DND-41 (cell line): ENCODE measurements at regions not wholly inside any gene's neighbourhood (a gene's known extent, or its start where the extent isn't known, plus 50 kb on each side); places are given as distances from the start of the nearest gene placed in this dataset.
"Not testable (repeated sequence)": the region's sequence is repeated elsewhere in the genome, so short reads cannot be mapped to it uniquely, and the experiment has no call there.

Experiments used
- ATAC-seq: fragments of 200-7000 bp; cut with Tn5 transposase; 3 replicates; pipeline ENCODE4 v1.9.1; 2021; ENCODE audit warnings: low read depth; ENCODE audit not compliant: insufficient read depth
- DNase-seq: peaks from one replicate; pipeline ENCODE4 v3.0.0-alpha.2; 2020
- H2AFZ ChIP-seq: 2 replicates; pipeline ENCODE4 v1.6.0; 2012; ENCODE audit warnings: low read depth, low read length
- H3K27ac ChIP-seq: 2 replicates; pipeline ENCODE4 v1.5.1; 2012; ENCODE audit warnings: low read length, inconsistent platforms
- H3K27me3 ChIP-seq: fragments of 200-600 bp; sonication (generic); 2 replicates; pipeline ENCODE4 v1.6.0; 2012; ENCODE audit warnings: low read length, mild to moderate bottlenecking, inconsistent platforms; ENCODE audit not compliant: insufficient read depth, poor library complexity
- H3K36me3 ChIP-seq: 2 replicates; pipeline ENCODE4 v1.5.1; 2012; ENCODE audit warnings: low read length, inconsistent platforms; ENCODE audit not compliant: insufficient read depth
- H3K4me1 ChIP-seq: 2 replicates; pipeline ENCODE4 v1.5.1; 2012; ENCODE audit warnings: mild to moderate bottlenecking, low read length; ENCODE audit not compliant: insufficient read depth
- H3K4me2 ChIP-seq: 2 replicates; pipeline ENCODE4 v1.6.0; 2012; ENCODE audit warnings: mild to moderate bottlenecking, moderate library complexity, low read length, inconsistent platforms; ENCODE audit not compliant: insufficient read depth
- H3K4me3 ChIP-seq, 2 experiments: fragments of 200-600 bp in 1 of 2; shearing (Covaris generic) in 1 of 2; 2 replicates each; pipeline ENCODE4 v1.5.1; 2012 to 2016; ENCODE audit warnings: inconsistent platforms in 2 of 2, low read length in 2 of 2, mild to moderate bottlenecking in 2 of 2, low read depth in 1 of 2, moderate library complexity in 1 of 2
- H3K79me2 ChIP-seq: 2 replicates; pipeline ENCODE4 v1.6.0; 2012; ENCODE audit warnings: low read length, inconsistent platforms; ENCODE audit not compliant: insufficient read depth
- H3K9ac ChIP-seq: 2 replicates; pipeline ENCODE4 v1.6.0; 2012; ENCODE audit warnings: low read depth, mild to moderate bottlenecking, inconsistent platforms, low read length, moderate library complexity
- H3K9me3 ChIP-seq: 2 replicates; pipeline ENCODE4 v1.5.1; 2012; ENCODE audit warnings: low read length, moderate library complexity, mild to moderate bottlenecking, inconsistent platforms; ENCODE audit not compliant: insufficient read depth, severe bottlenecking
- H4K20me1 ChIP-seq: 2 replicates; pipeline ENCODE4 v1.6.0; 2012; ENCODE audit warnings: low read length; ENCODE audit not compliant: insufficient read depth
- EZH2 ChIP-seq: IDR thresholded peaks from 3 replicates; pipeline ENCODE4 v1.6.1; 2012; ENCODE audit warnings: borderline replicate concordance, low read depth, mild to moderate bottlenecking, moderate library complexity, low read length, inconsistent platforms; ENCODE audit not compliant: severe bottlenecking
- TF ChIP-seq, protein P1 (sequence below): IDR thresholded peaks from 2 replicates; pipeline ENCODE4 v1.5.1; 2012; ENCODE audit warnings: borderline replicate concordance, low read length, moderate library complexity, mild to moderate bottlenecking; ENCODE audit not compliant: poor library complexity, severe bottlenecking; ENCODE audit errors: extremely low read depth

DNA sequence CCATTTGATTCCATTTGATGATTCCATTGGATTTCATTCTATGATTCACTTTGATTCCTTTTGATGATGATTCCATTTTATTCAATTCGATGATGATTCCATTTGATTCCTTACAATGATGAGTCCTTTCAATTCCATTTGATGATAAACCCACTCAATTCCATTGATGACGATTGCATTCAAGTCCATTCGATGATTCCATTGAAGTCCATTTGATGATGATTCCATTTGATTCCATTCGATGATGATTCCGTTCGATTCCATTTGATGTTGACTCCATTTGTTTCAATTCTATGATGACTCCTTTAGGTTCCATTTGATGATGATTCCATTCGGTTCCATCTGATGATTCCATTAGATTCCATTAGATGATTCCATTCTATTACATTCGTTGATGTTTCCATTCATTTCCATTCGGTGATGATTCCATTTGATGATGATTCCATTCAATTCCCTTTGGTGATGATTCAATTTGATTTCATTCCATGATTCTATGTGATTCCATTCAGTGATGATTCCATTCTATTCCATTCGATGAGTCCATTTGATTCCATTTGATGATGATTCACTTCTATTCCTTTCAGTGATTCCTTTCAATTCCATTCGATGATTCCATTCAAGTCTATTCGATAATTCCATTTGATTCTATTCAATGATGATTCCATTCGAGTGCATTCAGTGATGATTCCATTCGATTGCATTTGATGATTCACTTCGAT lies 1106.0 kb downstream of the RPIA start:
- Histone ChIP-seq H3K27ac (no peak overlapping the region), H3K4me3 (no peak overlapping the region), H3K79me2 (no peaks in the 10 kb centered on the region), H3K4me2 (no peak overlapping the region), H2AFZ (no peak overlapping the region), H4K20me1 (no peaks in the 10 kb centered on the region), H3K9me3 (peaks cover 69% of the 10 kb centered on the region), H3K4me1 (no peaks in the 10 kb centered on the region), H3K27me3 (no peaks in the 10 kb centered on the region), H3K9ac (no peak overlapping the region), H3K36me3 (no peaks in the 10 kb centered on the region)
- TF ChIP-seq EZH2, result no peak
- TF ChIP-seq, protein P1, sequence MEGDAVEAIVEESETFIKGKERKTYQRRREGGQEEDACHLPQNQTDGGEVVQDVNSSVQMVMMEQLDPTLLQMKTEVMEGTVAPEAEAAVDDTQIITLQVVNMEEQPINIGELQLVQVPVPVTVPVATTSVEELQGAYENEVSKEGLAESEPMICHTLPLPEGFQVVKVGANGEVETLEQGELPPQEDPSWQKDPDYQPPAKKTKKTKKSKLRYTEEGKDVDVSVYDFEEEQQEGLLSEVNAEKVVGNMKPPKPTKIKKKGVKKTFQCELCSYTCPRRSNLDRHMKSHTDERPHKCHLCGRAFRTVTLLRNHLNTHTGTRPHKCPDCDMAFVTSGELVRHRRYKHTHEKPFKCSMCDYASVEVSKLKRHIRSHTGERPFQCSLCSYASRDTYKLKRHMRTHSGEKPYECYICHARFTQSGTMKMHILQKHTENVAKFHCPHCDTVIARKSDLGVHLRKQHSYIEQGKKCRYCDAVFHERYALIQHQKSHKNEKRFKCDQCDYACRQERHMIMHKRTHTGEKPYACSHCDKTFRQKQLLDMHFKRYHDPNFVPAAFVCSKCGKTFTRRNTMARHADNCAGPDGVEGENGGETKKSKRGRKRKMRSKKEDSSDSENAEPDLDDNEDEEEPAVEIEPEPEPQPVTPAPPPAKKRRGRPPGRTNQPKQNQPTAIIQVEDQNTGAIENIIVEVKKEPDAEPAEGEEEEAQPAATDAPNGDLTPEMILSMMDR, result no peak
- DNase-seq (no peak), ATAC-seq (no peak)

DNA sequence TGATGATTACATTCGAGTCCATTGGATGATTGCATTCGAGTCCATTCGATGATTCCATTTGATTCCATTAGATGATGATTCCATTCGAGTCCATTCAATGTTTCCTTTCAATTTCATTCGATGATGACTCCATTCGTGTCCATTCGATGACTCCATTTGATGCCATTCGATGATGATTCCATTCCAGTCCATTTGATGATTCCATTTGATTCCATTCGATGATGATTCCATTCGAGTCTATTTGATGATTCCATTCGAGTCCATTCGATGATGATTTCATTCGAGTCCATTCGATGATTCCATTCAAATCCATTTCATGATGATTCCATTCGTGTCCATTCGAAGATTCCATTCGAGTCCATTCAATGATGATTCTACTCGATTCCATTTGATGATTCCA lies 1109.7 kb downstream of the RPIA start:
- ATAC-seq, H2AFZ ChIP-seq, H3K36me3 ChIP-seq, H4K20me1 ChIP-seq, H3K27me3 ChIP-seq, H3K4me2 ChIP-seq, DNase-seq, H3K9ac ChIP-seq, H3K4me1 ChIP-seq, H3K4me3 ChIP-seq, H3K27ac ChIP-seq, H3K79me2 ChIP-seq: not testable (repeated sequence)
- peaks cover 90% of the 10 kb centered on the region for H3K9me3 ChIP-seq

DNA sequence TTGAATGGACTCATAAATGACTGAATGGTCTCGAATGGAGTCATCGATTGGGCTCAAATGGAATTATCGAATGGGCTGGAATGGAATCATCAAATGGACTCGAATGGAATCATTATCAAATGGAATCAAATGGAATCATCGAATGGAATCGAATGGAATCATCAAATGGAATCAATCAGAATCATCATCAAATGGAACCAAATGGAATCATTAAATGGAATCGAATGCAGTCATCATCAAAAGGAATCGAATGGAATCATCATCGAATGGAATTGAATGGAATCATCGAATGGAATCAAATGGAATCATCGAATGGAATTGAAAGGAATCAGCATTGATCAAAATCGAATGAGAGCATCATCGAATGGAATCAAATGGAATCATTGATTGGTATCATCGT lies 1114.9 kb downstream of the RPIA start:
- DNase-seq, H3K27me3 ChIP-seq, ATAC-seq, H2AFZ ChIP-seq, H3K9ac ChIP-seq, H4K20me1 ChIP-seq, H3K4me1 ChIP-seq, H3K79me2 ChIP-seq, H3K36me3 ChIP-seq, H3K27ac ChIP-seq, H3K4me2 ChIP-seq, H3K4me3 ChIP-seq: not testable (repeated sequence)
- H3K9me3 ChIP-seq, result peaks cover 75% of the 10 kb centered on the region

DNA sequence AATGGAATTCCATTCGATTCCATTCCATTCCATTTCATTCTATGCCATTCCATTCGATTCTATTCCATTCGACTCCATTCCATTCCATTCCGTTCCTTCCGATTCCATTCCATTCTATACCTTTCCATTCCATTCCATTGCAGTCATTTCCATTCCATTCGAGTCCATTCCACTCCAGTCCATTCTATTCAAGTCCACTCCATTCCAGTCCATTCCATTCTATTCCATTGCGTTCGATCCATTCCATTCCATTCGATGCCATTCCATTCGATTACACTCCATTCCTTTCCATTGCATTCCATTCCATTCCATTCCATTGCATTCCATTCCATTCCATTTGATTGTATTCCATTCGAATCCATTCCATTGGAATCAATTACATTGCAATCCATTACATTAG lies 1119.8 kb downstream of the RPIA start:
- ATAC-seq, result no peak
- no peaks in the 10 kb centered on the region for H3K27me3 ChIP-seq
- H2AFZ ChIP-seq, result no peak overlapping the region
- DNase-seq, result no peak
- H3K27ac ChIP-seq, result no peak overlapping the region
- H3K9ac ChIP-seq, result no peak overlapping the region
- no peaks in the 10 kb centered on the region for H4K20me1 ChIP-seq
- no peaks in the 10 kb centered on the region for H3K36me3 ChIP-seq
- no peak overlapping the region for H3K4me3 ChIP-seq
- no peak overlapping the region for H3K4me2 ChIP-seq
- H3K79me2 ChIP-seq, result no peaks in the 10 kb centered on the region
- H3K4me1 ChIP-seq, result no peaks in the 10 kb centered on the region
- no peak for TF ChIP-seq EZH2
- TF ChIP-seq, protein P1, result no peak
- H3K9me3 ChIP-seq, result peaks cover 76% of the 10 kb centered on the region

DNA sequence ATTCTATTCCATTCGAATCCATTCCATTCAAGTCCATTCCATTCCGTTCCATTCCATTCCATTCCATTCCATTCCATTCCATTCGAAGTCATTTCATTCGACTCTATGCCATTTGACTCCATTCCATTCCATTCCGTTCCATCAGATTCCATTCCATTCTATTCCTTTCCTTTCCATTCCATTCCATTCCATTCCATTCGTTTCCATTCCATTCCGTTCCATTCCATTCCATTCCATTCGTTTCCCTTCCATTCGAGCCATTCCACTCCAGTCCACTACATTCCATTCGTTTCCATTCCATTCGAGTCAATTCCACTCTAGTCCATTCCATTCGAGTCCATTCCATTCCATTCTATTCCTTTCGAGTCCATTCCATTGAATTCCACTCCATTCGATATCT lies 1120.4 kb downstream of the RPIA start:
- H3K27me3 ChIP-seq, H3K4me1 ChIP-seq, H3K36me3 ChIP-seq, H3K4me3 ChIP-seq, H3K27ac ChIP-seq, H4K20me1 ChIP-seq, H3K4me2 ChIP-seq, DNase-seq, ATAC-seq, H3K9ac ChIP-seq, H3K79me2 ChIP-seq, H2AFZ ChIP-seq: not testable (repeated sequence)
- H3K9me3 ChIP-seq, result peaks cover 69% of the 10 kb centered on the region

DNA sequence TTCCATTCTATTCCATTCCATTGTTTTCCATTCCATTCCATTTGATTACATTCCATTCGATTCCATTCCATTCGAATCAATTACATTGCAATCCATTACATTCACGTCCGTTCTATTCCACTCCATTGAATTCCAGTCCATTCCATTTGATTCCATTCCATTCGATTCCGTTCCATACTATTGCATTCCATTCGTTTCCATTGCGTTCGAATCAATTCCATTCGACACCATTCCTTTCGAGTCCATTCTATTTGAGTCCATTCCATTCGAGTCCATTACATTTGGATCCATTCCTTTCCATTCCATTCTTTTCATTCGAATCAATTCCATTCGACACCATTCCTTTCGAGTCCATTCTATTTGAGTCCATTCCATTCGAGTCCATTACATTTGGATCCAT lies 1122.9 kb downstream of the RPIA start:
- ATAC-seq, H2AFZ ChIP-seq, H3K79me2 ChIP-seq, DNase-seq, H4K20me1 ChIP-seq, H3K27me3 ChIP-seq, H3K36me3 ChIP-seq, H3K27ac ChIP-seq, H3K4me1 ChIP-seq, H3K9ac ChIP-seq, H3K4me3 ChIP-seq, H3K4me2 ChIP-seq: not testable (repeated sequence)
- peaks cover 79% of the 10 kb centered on the region for H3K9me3 ChIP-seq
